ENCODE measurements at regions not wholly inside any gene's neighbourhood (a gene's known extent, or its start where the extent isn't known, plus 50 kb on each side); places are given as distances from the start of the nearest gene placed in this dataset.

DNA sequence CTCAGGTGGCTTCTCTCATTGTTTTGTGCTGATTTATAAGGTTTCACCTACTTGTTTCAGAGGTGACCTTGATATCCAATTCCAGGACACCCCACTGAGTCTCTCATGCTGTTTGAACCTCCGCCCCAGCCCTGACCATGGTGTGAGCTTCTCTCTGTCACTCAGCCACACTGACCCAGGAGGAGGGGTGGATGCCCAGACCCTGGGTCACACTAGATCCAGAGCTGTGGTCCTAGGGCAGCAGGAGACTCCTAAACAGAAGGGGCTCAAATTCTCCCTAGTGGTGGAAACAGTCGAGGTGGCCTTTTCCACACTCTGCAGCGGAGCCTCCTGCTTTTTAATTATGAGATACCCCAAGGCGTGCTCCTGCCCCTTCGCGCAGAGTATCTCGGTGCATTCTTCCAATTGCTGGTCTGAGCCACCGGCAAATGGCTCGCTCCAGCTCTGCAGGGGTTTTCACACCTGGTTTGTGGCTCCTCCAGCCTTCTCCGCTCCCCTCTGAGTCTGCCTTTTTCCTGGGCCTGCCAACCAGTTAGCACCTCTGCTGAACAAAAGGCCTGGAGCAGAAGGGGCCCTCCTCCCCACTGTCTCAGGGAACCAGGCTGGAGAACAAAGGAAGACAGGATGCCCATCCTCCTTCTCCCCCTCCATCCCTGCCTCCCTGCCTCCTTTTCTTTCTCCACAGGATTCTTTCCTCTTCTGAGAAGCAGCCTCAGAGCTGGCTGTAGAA is 147.3 kb upstream of the SPRED2 start:
- TF ChIP-seq POLR2A (IDR thresholded peaks at IDR 0.05), result no peak
- TF ChIP-seq, protein P1, sequence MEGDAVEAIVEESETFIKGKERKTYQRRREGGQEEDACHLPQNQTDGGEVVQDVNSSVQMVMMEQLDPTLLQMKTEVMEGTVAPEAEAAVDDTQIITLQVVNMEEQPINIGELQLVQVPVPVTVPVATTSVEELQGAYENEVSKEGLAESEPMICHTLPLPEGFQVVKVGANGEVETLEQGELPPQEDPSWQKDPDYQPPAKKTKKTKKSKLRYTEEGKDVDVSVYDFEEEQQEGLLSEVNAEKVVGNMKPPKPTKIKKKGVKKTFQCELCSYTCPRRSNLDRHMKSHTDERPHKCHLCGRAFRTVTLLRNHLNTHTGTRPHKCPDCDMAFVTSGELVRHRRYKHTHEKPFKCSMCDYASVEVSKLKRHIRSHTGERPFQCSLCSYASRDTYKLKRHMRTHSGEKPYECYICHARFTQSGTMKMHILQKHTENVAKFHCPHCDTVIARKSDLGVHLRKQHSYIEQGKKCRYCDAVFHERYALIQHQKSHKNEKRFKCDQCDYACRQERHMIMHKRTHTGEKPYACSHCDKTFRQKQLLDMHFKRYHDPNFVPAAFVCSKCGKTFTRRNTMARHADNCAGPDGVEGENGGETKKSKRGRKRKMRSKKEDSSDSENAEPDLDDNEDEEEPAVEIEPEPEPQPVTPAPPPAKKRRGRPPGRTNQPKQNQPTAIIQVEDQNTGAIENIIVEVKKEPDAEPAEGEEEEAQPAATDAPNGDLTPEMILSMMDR (IDR thresholded peaks at IDR 0.05), result no peak

Data from gastroesophageal sphincter (tissue), 3 donors.